Urothelium cell line (cell line): ENCODE measurements at regions not wholly inside any gene's neighbourhood (a gene's known extent, or its start where the extent isn't known, plus 50 kb on each side); places are given as distances from the start of the nearest gene placed in this dataset.
"Not testable (repeated sequence)": the region's sequence is repeated elsewhere in the genome, so short reads cannot be mapped to it uniquely, and the experiment has no call there.

Experiments
- DNase-seq: peaks from one replicate; pipeline ENCODE4 v3.0.0; 2011; ENCODE audit warnings: low spot score, mixed read lengths
- FAIRE-seq: peaks from 2 replicates; lab custom pipeline; 2011; peaks lifted over from hg19 to GRCh38; lab: Jason Lieb, UNC

GRCh38 chr4:117661091-117662072, 372.9 kb upstream of the NDST3 start:
- FAIRE-seq (no peak), DNase-seq (no peak)

- FAIRE-seq (no peak), DNase-seq (no peak)
Observed at GRCh38 chr4:117664706-117665444, 369.4 kb upstream of the NDST3 start.

GRCh38 chr4:117676153-117676552, 358.1 kb upstream of the NDST3 start:
- DNase-seq (no peak), FAIRE-seq (no peak)

- DNase-seq: no peak
- no peak for FAIRE-seq
Observed at GRCh38 chr4:117678861-117679260, 355.4 kb upstream of the NDST3 start.

GRCh38 chr4:117691572-117692351, 342.5 kb upstream of the NDST3 start:
- DNase-seq (no peak), FAIRE-seq (no peak)

- FAIRE-seq (no peak), DNase-seq (no peak)
Observed at GRCh38 chr4:117692538-117692937, 341.7 kb upstream of the NDST3 start.

GRCh38 chr4:117699595-117699994, 334.7 kb upstream of the NDST3 start:
- DNase-seq (no peak), FAIRE-seq (no peak)

- DNase-seq (peak; percentile 9), FAIRE-seq (no peak)
Observed at GRCh38 chr4:117700111-117700892, 334.0 kb upstream of the NDST3 start.

- DNase-seq (no peak), FAIRE-seq (no peak)
Observed at GRCh38 chr4:117702353-117702752, 331.9 kb upstream of the NDST3 start.

GRCh38 chr4:117704721-117705120, 329.6 kb upstream of the NDST3 start:
- no peak for FAIRE-seq
- no peak for DNase-seq

- FAIRE-seq (no peak), DNase-seq (no peak)
Observed at GRCh38 chr4:117740736-117741135, 293.6 kb upstream of the NDST3 start.

- not testable (repeated sequence) for FAIRE-seq, DNase-seq
Observed at GRCh38 chr4:117745379-117745778, 288.9 kb upstream of the NDST3 start.

- no peak for DNase-seq
- FAIRE-seq: no peak
Observed at GRCh38 chr4:117755438-117755837, 278.8 kb upstream of the NDST3 start.

- FAIRE-seq (no peak), DNase-seq (no peak)
Observed at GRCh38 chr4:117768610-117769009, 265.7 kb upstream of the NDST3 start.

GRCh38 chr4:117770269-117771102, 263.8 kb upstream of the NDST3 start:
- FAIRE-seq (no peak), DNase-seq (no peak)

GRCh38 chr4:117771647-117772337, 262.5 kb upstream of the NDST3 start:
- FAIRE-seq (no peak), DNase-seq (no peak)

GRCh38 chr4:117773064-117773936, 261.0 kb upstream of the NDST3 start:
- peak; percentile 12 for DNase-seq
- FAIRE-seq: no peak

GRCh38 chr4:117777721-117778120, 256.6 kb upstream of the NDST3 start:
- FAIRE-seq (no peak), DNase-seq (peak; percentile 24)
